T-cell (primary cell): ENCODE measurements at regions not wholly inside any gene's neighbourhood (a gene's known extent, or its start where the extent isn't known, plus 50 kb on each side); places are given as distances from the start of the nearest gene placed in this dataset.
A peak's percentile ranks its signal among the peaks of the same experiment; 100 is the strongest.
"Not testable (repeated sequence)": the region's sequence is repeated elsewhere in the genome, so short reads cannot be mapped to it uniquely, and the experiment has no call there.

Experiments
- ATAC-seq, 4 experiments: fragments of 200-7000 bp in 3 of 4; fragments of 150-1000 bp in 1 of 4; cut with Tn5 transposase; replicated peaks in 1 of 4; 1 replicate in 3 of 4; 2 replicates in 1 of 4; pipeline ENCODE4 v1.10.0; 2021; ENCODE audit warnings: moderate library complexity in 3 of 4, mild to moderate bottlenecking in 2 of 4, moderate number of reproducible peaks in 1 of 4
- CTCF ChIA-PET, 2 donors: fragments of 300-600 bp; sonication (Branson Sonifier 250); formaldehyde crosslinking; loops; one replicate each; lab custom pipeline; 2022; ENCODE audit warnings: antibody characterized with exemption in 2 of 2; lab: Charles Lee
- POLR2A ChIA-PET, 2 donors: fragments of 300-600 bp; sonication (Branson Sonifier 250); formaldehyde crosslinking; loops; one replicate each; lab custom pipeline; 2022; ENCODE audit warnings: antibody characterized with exemption in 2 of 2; lab: Charles Lee
- DNase-seq, 35 experiments: peaks; one replicate each; pipeline versions ENCODE4 v3.0.0 to v3.0.0-alpha.2; 2013 to 2023
- H3K27ac ChIP-seq: one replicate; pipeline ENCODE4 v1.5.1; 2013; ENCODE audit warnings: low read length
- H3K27me3 ChIP-seq, 2 experiments: replicated peaks in 1 of 2; 1 replicate in 1 of 2; 2 replicates in 1 of 2; pipeline versions ENCODE4 v1.6.1 to v1.7.0; 2013; ENCODE audit warnings: low read length in 1 of 2, mixed read lengths in 1 of 2; ENCODE audit not compliant: control insufficient read depth in 2 of 2, insufficient read depth in 2 of 2; ENCODE audit errors: extremely low read depth in 1 of 2
- H3K36me3 ChIP-seq, 2 donors: 1 replicate in 1 of 2; 2 replicates in 1 of 2; pipeline versions ENCODE4 v1.6.1 to v1.7.0; 2013; ENCODE audit warnings: low read length in 1 of 2; ENCODE audit not compliant: control insufficient read depth in 2 of 2, insufficient read depth in 1 of 2; ENCODE audit errors: extremely low read depth in 1 of 2
- H3K4me1 ChIP-seq, 2 experiments: 1 replicate in 1 of 2; 2 replicates in 1 of 2; pipeline versions ENCODE4 v1.6.1 to v1.7.0; 2013; ENCODE audit warnings: low read length in 2 of 2, mixed read lengths in 1 of 2; ENCODE audit not compliant: insufficient read depth in 2 of 2, control insufficient read depth in 1 of 2; ENCODE audit errors: extremely low read depth in 1 of 2
- H3K4me3 ChIP-seq, 2 donors: 1 replicate in 1 of 2; 2 replicates in 1 of 2; pipeline versions ENCODE4 v1.5.1 to v1.7.0; 2013; ENCODE audit warnings: mild to moderate bottlenecking in 2 of 2, low read length in 1 of 2, moderate library complexity in 1 of 2; ENCODE audit not compliant: control insufficient read depth in 1 of 2; ENCODE audit errors: extremely low read depth in 1 of 2
- H3K9me3 ChIP-seq: 2 replicates; pipeline ENCODE4 v1.7.0; 2013
- H3K27ac Mint-ChIP-seq, 2 donors: one replicate each; pipeline ENCODE4 v1.8.0; 2020 to 2021; ENCODE audit warnings: mild to moderate bottlenecking in 2 of 2, mixed read lengths in 2 of 2
- H3K27me3 Mint-ChIP-seq, 2 donors: one replicate each; pipeline ENCODE4 v1.8.0; 2021 to 2022; ENCODE audit warnings: mixed read lengths in 2 of 2
- H3K36me3 Mint-ChIP-seq: one replicate; pipeline ENCODE4 v1.8.0; 2021; ENCODE audit warnings: mixed read lengths
- H3K4me1 Mint-ChIP-seq, 3 donors: one replicate each; pipeline ENCODE4 v1.8.0; 2020 to 2022; ENCODE audit warnings: mixed read lengths in 3 of 3, mild to moderate bottlenecking in 1 of 3
- H3K4me3 Mint-ChIP-seq, 3 donors: one replicate each; pipeline ENCODE4 v1.8.0; 2020 to 2022; ENCODE audit warnings: mild to moderate bottlenecking in 3 of 3, mixed read lengths in 3 of 3, moderate library complexity in 3 of 3
- H3K9me3 Mint-ChIP-seq, 3 donors: one replicate each; pipeline ENCODE4 v1.8.0; 2020 to 2022; ENCODE audit warnings: mixed read lengths in 3 of 3
- WGBS: methylation state at CpG from one replicate; pipeline ENCODE4 v1.1.5; 2013; ENCODE audit warnings: missing lambda C conversion rate; ENCODE audit not compliant: insufficient coverage; 5-methylcytosine and 5-hydroxymethylcytosine counted together

- peak in 1 of 35 experiments; percentile 29 for DNase-seq
- H3K9me3 Mint-ChIP-seq = no peaks in the 10 kb centered on the region
- no peak for ATAC-seq
- ChIA-PET POLR2A (no interaction called here), CTCF (interaction anchor here in 1 of 2 donors (1.1 kb wide), 1 partner anchor 27 kb away, joined by 5 read pairs; no protein-coding TSS in a partner anchor)
- Histone ChIP-seq H3K27me3 (no peaks in the 10 kb centered on the region), H3K27ac (no peak overlapping the region), H3K4me3 (no peak overlapping the region), H3K9me3 (no peaks in the 10 kb centered on the region), H3K36me3 (peaks cover 9 to 36% of the 10 kb centered on the region in 2 donors), H3K4me1 (peaks cover 3 to 19% of the 10 kb centered on the region in 2 experiments)
- no CpG with 5 or more reads among the region's 1 CpG for WGBS
- no peaks in the 10 kb centered on the region for H3K27me3 Mint-ChIP-seq
- H3K4me3 Mint-ChIP-seq = peak overlapping the region in 1 of 3 donors; percentile 77
- peaks cover 33 to 38% (median 35%) of the 10 kb centered on the region in 3 donors for H3K4me1 Mint-ChIP-seq
- H3K27ac Mint-ChIP-seq = no peak overlapping the region
- H3K36me3 Mint-ChIP-seq = peaks cover 45% of the 10 kb centered on the region
These were observed 101.2 kb upstream of the ZNF746 start for GRCh38 chr7:149598721-149599308.

GRCh38 chr7:149597789-149598188, 100.2 kb upstream of the ZNF746 start:
- H3K27me3 ChIP-seq, DNase-seq, CTCF ChIA-PET, POLR2A ChIA-PET, H3K27ac ChIP-seq, H3K9me3 Mint-ChIP-seq, H3K4me3 Mint-ChIP-seq, H3K27me3 Mint-ChIP-seq, ATAC-seq, H3K4me3 ChIP-seq, H3K27ac Mint-ChIP-seq, H3K9me3 ChIP-seq: not testable (repeated sequence)
- H3K36me3 ChIP-seq = peaks cover 10 to 36% of the 10 kb centered on the region in 2 donors
- Mint-ChIP-seq H3K36me3 (peaks cover 44% of the 10 kb centered on the region), H3K4me1 (peaks cover 33 to 40% (median 35%) of the 10 kb centered on the region in 3 donors)
- H3K4me1 ChIP-seq = peaks cover 3 to 19% of the 10 kb centered on the region in 2 experiments
- 100% methylated on average over 2 of the region's 2 CpGs for WGBS

- WGBS = 100% methylated on average over 2 of the region's 2 CpGs
- H3K4me1 Mint-ChIP-seq = peaks cover 22 to 29% (median 25%) of the 10 kb centered on the region in 3 donors
These were observed 97.9 kb upstream of the ZNF746 start for GRCh38 chr7:149595541-149595940.

GRCh38 chr7:149595078-149595477, 97.5 kb upstream of the ZNF746 start:
- no peak overlapping the region for H3K4me3 Mint-ChIP-seq
- H3K27ac Mint-ChIP-seq = no peak overlapping the region
- no peak overlapping the region for H3K27ac ChIP-seq
- POLR2A ChIA-PET = no interaction called here
- no peak overlapping the region for H3K4me3 ChIP-seq
- no peaks in the 10 kb centered on the region for H3K27me3 Mint-ChIP-seq
- no peaks in the 10 kb centered on the region for H3K9me3 ChIP-seq
- H3K9me3 Mint-ChIP-seq = no peaks in the 10 kb centered on the region
- peaks cover 14 to 49% of the 10 kb centered on the region in 2 donors for H3K36me3 ChIP-seq
- DNase-seq = no peak
- no peaks in the 10 kb centered on the region for H3K27me3 ChIP-seq
- CTCF ChIA-PET = no interaction called here
- H3K36me3 Mint-ChIP-seq = peaks cover 55% of the 10 kb centered on the region
- H3K4me1 Mint-ChIP-seq = peaks cover 18 to 28% (median 20%) of the 10 kb centered on the region in 3 donors
- H3K4me1 ChIP-seq = peaks cover 0 to 13% of the 10 kb centered on the region in 2 experiments
- ATAC-seq = no peak
- 96% methylated on average over 3 of the region's 4 CpGs for WGBS

More at GRCh38 chr7:149595541-149595940, 97.9 kb upstream of the ZNF746 start:
- Histone ChIP-seq H3K27ac (no peak overlapping the region), H3K36me3 (peaks cover 11 to 46% of the 10 kb centered on the region in 2 donors), H3K4me1 (peaks cover 2 to 13% of the 10 kb centered on the region in 2 experiments), H3K9me3 (no peaks in the 10 kb centered on the region), H3K27me3 (no peaks in the 10 kb centered on the region), H3K4me3 (no peak overlapping the region)
- Mint-ChIP-seq H3K9me3 (no peaks in the 10 kb centered on the region), H3K27me3 (no peaks in the 10 kb centered on the region), H3K4me3 (no peak overlapping the region), H3K36me3 (peaks cover 51% of the 10 kb centered on the region), H3K27ac (no peak overlapping the region)
- ChIA-PET POLR2A (no interaction called here), CTCF (no interaction called here)
- no peak for DNase-seq
- no peak for ATAC-seq

GRCh38 chr7:149588930-149589329, 91.3 kb upstream of the ZNF746 start:
- H3K27me3 Mint-ChIP-seq = no peaks in the 10 kb centered on the region
- H3K4me1 Mint-ChIP-seq = peaks cover 4 to 11% (median 8%) of the 10 kb centered on the region in 3 donors
- CTCF ChIA-PET = no interaction called here
- H3K4me3 Mint-ChIP-seq = no peak overlapping the region
- POLR2A ChIA-PET = no interaction called here
- Histone ChIP-seq H3K27ac (no peak overlapping the region), H3K4me3 (no peak overlapping the region), H3K27me3 (no peaks in the 10 kb centered on the region), H3K36me3 (peaks cover 12 to 61% of the 10 kb centered on the region in 2 donors), H3K9me3 (no peaks in the 10 kb centered on the region), H3K4me1 (no peaks in the 10 kb centered on the region)
- no peak for DNase-seq
- 89% methylated on average over 1 of the region's 1 CpG for WGBS
- no peak for ATAC-seq
- H3K27ac Mint-ChIP-seq = no peak overlapping the region
- H3K36me3 Mint-ChIP-seq = peaks cover 67% of the 10 kb centered on the region
- no peaks in the 10 kb centered on the region for H3K9me3 Mint-ChIP-seq

- H3K4me1 Mint-ChIP-seq = peaks cover 11 to 14% (median 13%) of the 10 kb centered on the region in 3 donors
- H3K27me3 Mint-ChIP-seq = no peaks in the 10 kb centered on the region
- no peak overlapping the region for H3K4me3 Mint-ChIP-seq
- DNase-seq (no peak), ATAC-seq (no peak)
- WGBS = 100% methylated on average over 2 of the region's 10 CpGs
- H3K27ac Mint-ChIP-seq = no peak overlapping the region
- ChIA-PET CTCF (interaction anchor here in 1 of 2 donors (0.7 kb wide), 1 partner anchor 299 kb away, joined by 8 read pairs; no protein-coding TSS in a partner anchor), POLR2A (no interaction called here)
- H3K36me3 ChIP-seq = peaks cover 17 to 58% of the 10 kb centered on the region in 2 donors
- no peak overlapping the region for H3K27ac ChIP-seq
- H3K9me3 Mint-ChIP-seq = no peaks in the 10 kb centered on the region
- no peaks in the 10 kb centered on the region for H3K27me3 ChIP-seq
- H3K4me1 ChIP-seq = no peaks in the 10 kb centered on the region
- peaks cover 78% of the 10 kb centered on the region for H3K36me3 Mint-ChIP-seq
- H3K4me3 ChIP-seq = no peak overlapping the region
- H3K9me3 ChIP-seq = no peaks in the 10 kb centered on the region
These were observed 89.3 kb upstream of the ZNF746 start for GRCh38 chr7:149586646-149587645.
